ENCODE measurements at regions not wholly inside any gene's neighbourhood (a gene's known extent, or its start where the extent isn't known, plus 50 kb on each side); places are given as distances from the start of the nearest gene placed in this dataset.

DNA sequence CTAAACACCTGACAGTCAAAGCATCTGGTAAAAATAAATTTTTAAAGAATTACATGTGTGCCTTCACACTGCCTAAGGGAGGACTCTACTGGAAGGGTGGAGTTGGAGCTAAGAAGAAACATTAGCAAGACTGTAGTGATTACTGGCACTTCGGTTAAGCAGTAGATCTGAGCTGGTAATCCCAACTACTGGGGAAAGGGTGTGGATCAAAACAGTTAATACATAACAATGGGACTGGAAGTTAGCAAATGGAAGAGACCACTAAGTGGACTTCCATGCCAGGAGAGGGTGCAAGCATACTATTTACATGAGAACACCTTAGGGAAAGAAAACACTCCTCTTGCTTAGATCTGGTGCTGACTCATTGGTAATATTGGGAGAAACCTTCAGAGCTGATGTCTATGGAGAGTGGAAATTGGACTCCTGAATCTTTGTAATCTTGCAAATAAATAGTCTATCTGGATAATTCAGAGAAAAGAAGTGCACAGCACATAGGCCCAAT is 519.6 kb upstream of the LINC00305 start (continued):
- TF ChIP-seq ZNF644 (tag; IDR thresholded peaks at IDR 0.05; ENCODE audit: low read depth) (no peak), RHOXF2B (CRISPR knock-in tag; conservative IDR thresholded peaks at IDR 0.05) (no peak)
- TF ChIP-seq, protein P1, sequence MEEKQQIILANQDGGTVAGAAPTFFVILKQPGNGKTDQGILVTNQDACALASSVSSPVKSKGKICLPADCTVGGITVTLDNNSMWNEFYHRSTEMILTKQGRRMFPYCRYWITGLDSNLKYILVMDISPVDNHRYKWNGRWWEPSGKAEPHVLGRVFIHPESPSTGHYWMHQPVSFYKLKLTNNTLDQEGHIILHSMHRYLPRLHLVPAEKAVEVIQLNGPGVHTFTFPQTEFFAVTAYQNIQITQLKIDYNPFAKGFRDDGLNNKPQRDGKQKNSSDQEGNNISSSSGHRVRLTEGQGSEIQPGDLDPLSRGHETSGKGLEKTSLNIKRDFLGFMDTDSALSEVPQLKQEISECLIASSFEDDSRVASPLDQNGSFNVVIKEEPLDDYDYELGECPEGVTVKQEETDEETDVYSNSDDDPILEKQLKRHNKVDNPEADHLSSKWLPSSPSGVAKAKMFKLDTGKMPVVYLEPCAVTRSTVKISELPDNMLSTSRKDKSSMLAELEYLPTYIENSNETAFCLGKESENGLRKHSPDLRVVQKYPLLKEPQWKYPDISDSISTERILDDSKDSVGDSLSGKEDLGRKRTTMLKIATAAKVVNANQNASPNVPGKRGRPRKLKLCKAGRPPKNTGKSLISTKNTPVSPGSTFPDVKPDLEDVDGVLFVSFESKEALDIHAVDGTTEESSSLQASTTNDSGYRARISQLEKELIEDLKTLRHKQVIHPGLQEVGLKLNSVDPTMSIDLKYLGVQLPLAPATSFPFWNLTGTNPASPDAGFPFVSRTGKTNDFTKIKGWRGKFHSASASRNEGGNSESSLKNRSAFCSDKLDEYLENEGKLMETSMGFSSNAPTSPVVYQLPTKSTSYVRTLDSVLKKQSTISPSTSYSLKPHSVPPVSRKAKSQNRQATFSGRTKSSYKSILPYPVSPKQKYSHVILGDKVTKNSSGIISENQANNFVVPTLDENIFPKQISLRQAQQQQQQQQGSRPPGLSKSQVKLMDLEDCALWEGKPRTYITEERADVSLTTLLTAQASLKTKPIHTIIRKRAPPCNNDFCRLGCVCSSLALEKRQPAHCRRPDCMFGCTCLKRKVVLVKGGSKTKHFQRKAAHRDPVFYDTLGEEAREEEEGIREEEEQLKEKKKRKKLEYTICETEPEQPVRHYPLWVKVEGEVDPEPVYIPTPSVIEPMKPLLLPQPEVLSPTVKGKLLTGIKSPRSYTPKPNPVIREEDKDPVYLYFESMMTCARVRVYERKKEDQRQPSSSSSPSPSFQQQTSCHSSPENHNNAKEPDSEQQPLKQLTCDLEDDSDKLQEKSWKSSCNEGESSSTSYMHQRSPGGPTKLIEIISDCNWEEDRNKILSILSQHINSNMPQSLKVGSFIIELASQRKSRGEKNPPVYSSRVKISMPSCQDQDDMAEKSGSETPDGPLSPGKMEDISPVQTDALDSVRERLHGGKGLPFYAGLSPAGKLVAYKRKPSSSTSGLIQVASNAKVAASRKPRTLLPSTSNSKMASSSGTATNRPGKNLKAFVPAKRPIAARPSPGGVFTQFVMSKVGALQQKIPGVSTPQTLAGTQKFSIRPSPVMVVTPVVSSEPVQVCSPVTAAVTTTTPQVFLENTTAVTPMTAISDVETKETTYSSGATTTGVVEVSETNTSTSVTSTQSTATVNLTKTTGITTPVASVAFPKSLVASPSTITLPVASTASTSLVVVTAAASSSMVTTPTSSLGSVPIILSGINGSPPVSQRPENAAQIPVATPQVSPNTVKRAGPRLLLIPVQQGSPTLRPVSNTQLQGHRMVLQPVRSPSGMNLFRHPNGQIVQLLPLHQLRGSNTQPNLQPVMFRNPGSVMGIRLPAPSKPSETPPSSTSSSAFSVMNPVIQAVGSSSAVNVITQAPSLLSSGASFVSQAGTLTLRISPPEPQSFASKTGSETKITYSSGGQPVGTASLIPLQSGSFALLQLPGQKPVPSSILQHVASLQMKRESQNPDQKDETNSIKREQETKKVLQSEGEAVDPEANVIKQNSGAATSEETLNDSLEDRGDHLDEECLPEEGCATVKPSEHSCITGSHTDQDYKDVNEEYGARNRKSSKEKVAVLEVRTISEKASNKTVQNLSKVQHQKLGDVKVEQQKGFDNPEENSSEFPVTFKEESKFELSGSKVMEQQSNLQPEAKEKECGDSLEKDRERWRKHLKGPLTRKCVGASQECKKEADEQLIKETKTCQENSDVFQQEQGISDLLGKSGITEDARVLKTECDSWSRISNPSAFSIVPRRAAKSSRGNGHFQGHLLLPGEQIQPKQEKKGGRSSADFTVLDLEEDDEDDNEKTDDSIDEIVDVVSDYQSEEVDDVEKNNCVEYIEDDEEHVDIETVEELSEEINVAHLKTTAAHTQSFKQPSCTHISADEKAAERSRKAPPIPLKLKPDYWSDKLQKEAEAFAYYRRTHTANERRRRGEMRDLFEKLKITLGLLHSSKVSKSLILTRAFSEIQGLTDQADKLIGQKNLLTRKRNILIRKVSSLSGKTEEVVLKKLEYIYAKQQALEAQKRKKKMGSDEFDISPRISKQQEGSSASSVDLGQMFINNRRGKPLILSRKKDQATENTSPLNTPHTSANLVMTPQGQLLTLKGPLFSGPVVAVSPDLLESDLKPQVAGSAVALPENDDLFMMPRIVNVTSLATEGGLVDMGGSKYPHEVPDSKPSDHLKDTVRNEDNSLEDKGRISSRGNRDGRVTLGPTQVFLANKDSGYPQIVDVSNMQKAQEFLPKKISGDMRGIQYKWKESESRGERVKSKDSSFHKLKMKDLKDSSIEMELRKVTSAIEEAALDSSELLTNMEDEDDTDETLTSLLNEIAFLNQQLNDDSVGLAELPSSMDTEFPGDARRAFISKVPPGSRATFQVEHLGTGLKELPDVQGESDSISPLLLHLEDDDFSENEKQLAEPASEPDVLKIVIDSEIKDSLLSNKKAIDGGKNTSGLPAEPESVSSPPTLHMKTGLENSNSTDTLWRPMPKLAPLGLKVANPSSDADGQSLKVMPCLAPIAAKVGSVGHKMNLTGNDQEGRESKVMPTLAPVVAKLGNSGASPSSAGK (IDR thresholded peaks at IDR 0.05), result no peak

Data from K562 (cell line).